Activated B cell treated with CpG ODN at 0.5 μM for 24 hours (primary cell): ENCODE measurements at regions not wholly inside any gene's neighbourhood (a gene's known extent, or its start where the extent isn't known, plus 50 kb on each side); places are given as distances from the start of the nearest gene placed in this dataset.

ENCODE experiments used
- ATAC-seq: fragments of 200-7000 bp; cut with Tn5 transposase; one replicate; pipeline ENCODE4 v1.10.0; 2021; ENCODE audit warnings: low read depth, mild to moderate bottlenecking, moderate library complexity
- CTCF ChIA-PET: fragments of 350-600 bp; sonication (Branson Sonifier 250); formaldehyde crosslinking; loops from one replicate; lab custom pipeline; 2021; ENCODE audit warnings: antibody characterized with exemption; lab: Charles Lee
- POLR2A ChIA-PET: fragments of 350-600 bp; sonication (Branson Sonifier 250); formaldehyde crosslinking; loops from one replicate; lab custom pipeline; 2021; ENCODE audit warnings: antibody characterized with exemption; lab: Charles Lee
- DNase-seq: peaks from one replicate; pipeline ENCODE4 v3.0.0; 2022
- H3K27ac Mint-ChIP-seq: one replicate; pipeline ENCODE4 v1.8.0; 2020; ENCODE audit warnings: mixed read lengths
- H3K27me3 Mint-ChIP-seq: one replicate; pipeline ENCODE4 v1.8.0; 2021; ENCODE audit warnings: mixed read lengths
- H3K36me3 Mint-ChIP-seq: one replicate; pipeline ENCODE4 v1.8.0; 2021; ENCODE audit warnings: low read depth, mixed read lengths
- H3K4me1 Mint-ChIP-seq: one replicate; pipeline ENCODE4 v1.8.0; 2021; ENCODE audit warnings: mixed read lengths
- H3K4me3 Mint-ChIP-seq: one replicate; pipeline ENCODE4 v1.8.0; 2020; ENCODE audit warnings: mild to moderate bottlenecking, mixed read lengths
- H3K9me3 Mint-ChIP-seq: one replicate; pipeline ENCODE4 v1.8.0; 2020; ENCODE audit warnings: mixed read lengths
- CTCF ChIP-seq: fragments of 200-600 bp; IDR thresholded peaks from one replicate; pipeline ENCODE4 v1.8.0; 2022; ENCODE audit warnings: antibody characterized with exemption, mild to moderate bottlenecking
- intact Hi-C: fragments of 100-400 bp; cut with micrococcal nuclease; formaldehyde crosslinking; loops from one replicate; pipeline ENCODE4 v1.15.1; 2024

- POLR2A ChIA-PET, result no interaction called here
- no peaks in the 10 kb centered on the region for H3K36me3 Mint-ChIP-seq
- ATAC-seq (no peak), DNase-seq (no peak)
- intact Hi-C loops, result no loop called here
- H3K27me3 Mint-ChIP-seq, result peaks cover 27% of the 10 kb centered on the region
- CTCF ChIA-PET, result no interaction called here
- H3K4me1 Mint-ChIP-seq, result no peaks in the 10 kb centered on the region
- no peak overlapping the region for H3K4me3 Mint-ChIP-seq
- no peak overlapping the region for H3K27ac Mint-ChIP-seq
- no peak for TF ChIP-seq CTCF
- no peaks in the 10 kb centered on the region for H3K9me3 Mint-ChIP-seq
Measured at GRCh38 chr11:11122749-11123148, 230.3 kb downstream of the CSNK2A3 start.

- H3K4me1 Mint-ChIP-seq, result no peaks in the 10 kb centered on the region
- no peak overlapping the region for H3K27ac Mint-ChIP-seq
- H3K27me3 Mint-ChIP-seq, result peaks cover 11% of the 10 kb centered on the region
- H3K4me3 Mint-ChIP-seq, result no peak overlapping the region
- no peak for DNase-seq
- ATAC-seq, result no peak
- no peak for TF ChIP-seq CTCF
- H3K36me3 Mint-ChIP-seq, result no peaks in the 10 kb centered on the region
- CTCF ChIA-PET, result no interaction called here
- H3K9me3 Mint-ChIP-seq, result no peaks in the 10 kb centered on the region
- intact Hi-C loops, result no loop called here
- POLR2A ChIA-PET, result no interaction called here
Measured at GRCh38 chr11:11119917-11120316, 233.1 kb downstream of the CSNK2A3 start.

- Mint-ChIP-seq H3K4me1 (no peaks in the 10 kb centered on the region), H3K36me3 (no peaks in the 10 kb centered on the region), H3K27me3 (peaks cover 9% of the 10 kb centered on the region), H3K4me3 (no peak overlapping the region), H3K27ac (no peak overlapping the region), H3K9me3 (peaks cover 4% of the 10 kb centered on the region)
- no peak for TF ChIP-seq CTCF
- ATAC-seq (no peak), DNase-seq (no peak)
- ChIA-PET POLR2A (no interaction called here), CTCF (no interaction called here)
- intact Hi-C loops, result no loop called here
Measured at GRCh38 chr11:11117730-11118129, 235.3 kb downstream of the CSNK2A3 start.

GRCh38 chr11:11115475-11115874, 237.6 kb downstream of the CSNK2A3 start:
- intact Hi-C loops, result no loop called here
- no peak for TF ChIP-seq CTCF
- POLR2A ChIA-PET, result no interaction called here
- ATAC-seq (no peak), DNase-seq (no peak)
- Mint-ChIP-seq H3K36me3 (no peaks in the 10 kb centered on the region), H3K4me3 (no peak overlapping the region), H3K4me1 (no peaks in the 10 kb centered on the region), H3K9me3 (peaks cover 4% of the 10 kb centered on the region), H3K27me3 (peaks cover 11% of the 10 kb centered on the region), H3K27ac (no peak overlapping the region)
- CTCF ChIA-PET, result no interaction called here

- Mint-ChIP-seq H3K27me3 (peaks cover 8% of the 10 kb centered on the region), H3K27ac (no peak overlapping the region), H3K36me3 (no peaks in the 10 kb centered on the region), H3K4me3 (no peak overlapping the region), H3K9me3 (peaks cover 4% of the 10 kb centered on the region), H3K4me1 (no peaks in the 10 kb centered on the region)
- ChIA-PET CTCF (no interaction called here), POLR2A (no interaction called here)
- no peak for DNase-seq
- ATAC-seq, result no peak
- no peak for TF ChIP-seq CTCF
- intact Hi-C loops, result no loop called here
Measured at GRCh38 chr11:11113626-11114025, 239.4 kb downstream of the CSNK2A3 start.
